Fibroblast of lung (primary cell): ENCODE measurements at regions not wholly inside any gene's neighbourhood (a gene's known extent, or its start where the extent isn't known, plus 50 kb on each side); places are given as distances from the start of the nearest gene placed in this dataset.

Experiments
- CTCF ChIP-seq, 2 donors: IDR thresholded peaks in 1 of 2; conservative IDR thresholded peaks in 1 of 2; 1 replicate in 1 of 2; 2 replicates in 1 of 2; pipeline ENCODE4 v1.5.1; 2011 to 2012; ENCODE audit warnings: low read length in 2 of 2, control low read depth in 1 of 2, inconsistent platforms in 1 of 2, low read depth in 1 of 2, mild to moderate bottlenecking in 1 of 2
- EZH2 ChIP-seq: IDR thresholded peaks from 2 replicates; pipeline ENCODE4 v1.5.1; 2012; ENCODE audit warnings: low read length, control low read depth, mild to moderate bottlenecking; ENCODE audit errors: missing control alignments

GRCh38 chr12:39005671-39006070 lies 100.3 kb upstream of the CPNE8 start:
- TF ChIP-seq CTCF (conservative IDR thresholded peaks at IDR 0.05 in 1 of 2, IDR thresholded peaks at IDR 0.05 in 1 of 2; ENCODE audit: low read depth in 1 of 2, low read length in 2 of 2) (no peak), EZH2 (no peak)
